ENCODE measurements at regions not wholly inside any gene's neighbourhood (a gene's known extent, or its start where the extent isn't known, plus 50 kb on each side); places are given as distances from the start of the nearest gene placed in this dataset.
"Not testable (repeated sequence)": the region's sequence is repeated elsewhere in the genome, so short reads cannot be mapped to it uniquely, and the experiment has no call there.

- no peak for DNase-seq
Measured at GRCh38 chr11:97729546-97730272, 1291.0 kb upstream of the CNTN5 start.

GRCh38 chr11:97732011-97732632 lies 1288.6 kb upstream of the CNTN5 start:
- no peak for DNase-seq

- DNase-seq: no peak
Measured at GRCh38 chr11:97738751-97739150, 1282.0 kb upstream of the CNTN5 start.

GRCh38 chr11:97739932-97740800 lies 1280.6 kb upstream of the CNTN5 start:
- DNase-seq: no peak

DNA sequence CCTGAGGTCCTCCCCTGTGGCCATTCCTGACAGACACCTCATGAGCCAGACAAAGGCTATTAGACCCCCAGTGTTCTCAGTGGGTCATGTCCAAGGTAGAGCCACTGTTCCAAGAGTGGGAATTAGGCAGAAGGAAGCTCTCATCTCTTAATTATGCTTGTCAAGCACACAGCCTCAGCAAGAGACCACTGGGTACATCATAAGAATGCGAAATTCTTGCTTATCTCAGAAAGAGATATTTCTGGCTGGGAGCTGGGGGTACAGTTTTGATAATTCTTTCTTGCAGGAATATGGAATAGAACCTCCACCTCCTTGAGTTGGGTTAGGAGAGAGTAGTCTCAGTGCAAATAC lies 1280.0 kb upstream of the CNTN5 start:
- DNase-seq: no peak

DNA sequence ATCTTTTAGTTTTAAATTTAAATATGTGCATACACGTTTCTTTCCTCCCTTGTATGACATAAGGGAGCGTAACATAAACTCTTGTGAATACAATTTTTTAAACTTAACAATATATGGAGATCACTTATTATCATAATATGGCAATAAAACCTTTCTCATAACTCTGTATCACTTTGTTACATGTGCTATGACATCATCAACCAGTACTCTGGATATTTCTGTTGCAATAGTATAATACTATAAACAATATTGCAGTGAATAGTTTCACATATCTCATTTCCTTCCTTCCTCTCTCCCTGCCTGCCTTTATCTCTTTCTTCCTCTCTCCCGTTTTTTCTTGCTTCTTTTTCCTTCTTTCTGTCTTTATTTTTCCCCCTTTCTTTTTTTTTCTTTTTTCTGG lies 1278.0 kb upstream of the CNTN5 start:
- DNase-seq: no peak

GRCh38 chr11:97743205-97743742 lies 1277.5 kb upstream of the CNTN5 start:
- no peak for DNase-seq

DNA sequence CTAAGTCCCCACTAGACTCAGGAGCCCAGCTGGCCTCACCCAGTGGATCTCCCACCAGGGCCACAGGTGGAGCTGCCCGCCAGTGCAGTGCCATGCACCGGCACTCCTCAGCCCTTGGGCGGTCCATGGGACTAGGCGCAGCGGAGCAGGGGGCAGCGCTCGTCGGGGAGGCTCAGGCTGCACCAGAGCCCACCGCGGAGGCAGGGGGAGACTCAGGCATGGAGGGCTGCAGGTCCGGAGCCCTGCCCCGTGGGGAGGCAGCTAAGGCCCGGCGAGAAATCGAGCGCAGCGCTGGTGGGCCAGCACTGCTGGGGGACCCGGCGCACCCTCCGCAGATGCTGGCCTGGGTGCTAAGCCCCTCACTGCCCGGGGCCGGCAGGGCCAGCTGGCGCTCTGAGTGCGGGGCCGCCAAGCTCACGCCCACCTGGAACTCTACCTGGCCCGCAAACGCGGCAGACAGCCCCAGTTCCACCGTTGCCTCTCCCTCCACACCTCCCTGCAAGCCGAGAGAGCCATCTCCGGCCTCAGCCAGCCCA lies 1275.2 kb upstream of the CNTN5 start:
- no peak for DNase-seq

DNA sequence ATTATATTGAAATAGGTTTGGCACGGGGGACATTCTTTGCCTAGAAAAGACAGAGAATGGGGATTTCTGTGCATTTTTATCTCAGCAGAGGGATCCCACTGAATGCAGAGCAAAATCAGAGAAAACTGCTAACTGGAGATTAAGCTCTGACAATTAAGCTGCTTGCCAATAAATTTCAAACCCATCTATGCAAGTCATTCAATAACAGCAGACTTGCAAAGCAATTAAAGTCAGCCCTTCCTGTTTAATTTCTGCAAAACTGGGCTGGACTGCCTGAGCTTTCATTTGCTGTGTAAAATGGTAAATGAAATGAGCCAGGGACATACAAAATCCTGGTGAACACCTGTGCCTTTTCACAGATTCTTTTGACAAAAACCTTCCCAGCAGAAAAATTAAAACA lies 1273.9 kb upstream of the CNTN5 start:
- DNase-seq: no peak

DNA sequence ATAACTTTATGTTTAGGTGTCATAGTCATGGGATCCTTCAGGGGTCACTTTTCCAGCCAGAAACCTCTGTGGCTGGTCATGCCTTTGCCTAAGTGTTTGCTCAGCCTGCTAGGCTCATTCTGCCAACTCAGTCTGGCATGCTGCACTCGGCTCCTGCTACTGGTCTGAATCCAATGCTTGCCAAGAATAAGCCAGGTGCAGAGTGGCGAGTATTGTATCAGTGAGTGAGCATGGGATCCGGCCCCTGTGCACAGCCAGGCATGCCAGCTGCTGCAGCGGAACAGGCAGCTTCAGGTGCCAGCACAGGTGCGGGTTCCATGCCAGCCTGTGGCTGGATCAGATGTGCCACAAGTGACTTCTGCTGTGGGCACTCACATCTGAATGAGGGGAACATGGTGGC lies 1269.3 kb upstream of the CNTN5 start:
- DNase-seq: no peak

DNA sequence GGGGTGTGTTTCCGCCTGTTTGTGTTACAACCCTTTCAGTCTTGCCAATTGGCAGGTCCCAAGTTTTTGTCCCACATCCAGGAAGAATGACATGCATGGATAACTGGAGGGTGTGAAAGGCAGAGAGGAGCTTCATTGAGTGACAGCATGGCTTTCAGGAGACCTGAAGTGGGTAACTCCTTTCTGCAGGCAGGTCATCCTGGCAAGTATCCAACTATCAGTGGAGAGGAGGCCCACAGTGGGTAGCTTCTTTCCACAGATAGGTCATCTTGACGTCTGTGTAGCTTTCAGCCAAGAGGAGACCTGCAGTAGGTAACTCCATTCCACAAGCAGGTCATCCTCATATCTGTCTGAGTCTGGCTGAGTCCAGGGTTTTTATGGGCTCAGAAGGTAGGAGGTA lies 1268.8 kb upstream of the CNTN5 start:
- DNase-seq: no peak

DNA sequence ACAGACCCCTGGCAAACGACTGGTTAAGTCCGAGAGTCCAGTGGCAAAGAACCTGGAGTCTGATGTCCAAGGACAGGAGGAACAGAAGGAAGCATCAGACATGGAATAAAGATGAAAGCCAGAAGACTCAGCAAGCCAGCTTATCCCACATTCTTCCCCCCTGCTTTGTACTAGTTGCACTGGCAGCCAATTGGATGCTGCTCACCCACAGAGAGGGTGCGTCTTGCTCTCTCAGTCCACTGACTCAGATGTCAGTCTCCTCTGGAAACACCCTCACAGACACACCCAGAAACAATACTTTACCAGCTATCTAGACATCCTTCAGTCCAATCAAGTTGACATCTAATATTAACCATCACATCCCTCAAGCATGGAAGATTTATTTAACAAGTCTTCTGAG lies 1265.8 kb upstream of the CNTN5 start:
- DNase-seq: no peak

- no peak for DNase-seq
Measured at GRCh38 chr11:97756571-97757335, 1264.0 kb upstream of the CNTN5 start.

DNA sequence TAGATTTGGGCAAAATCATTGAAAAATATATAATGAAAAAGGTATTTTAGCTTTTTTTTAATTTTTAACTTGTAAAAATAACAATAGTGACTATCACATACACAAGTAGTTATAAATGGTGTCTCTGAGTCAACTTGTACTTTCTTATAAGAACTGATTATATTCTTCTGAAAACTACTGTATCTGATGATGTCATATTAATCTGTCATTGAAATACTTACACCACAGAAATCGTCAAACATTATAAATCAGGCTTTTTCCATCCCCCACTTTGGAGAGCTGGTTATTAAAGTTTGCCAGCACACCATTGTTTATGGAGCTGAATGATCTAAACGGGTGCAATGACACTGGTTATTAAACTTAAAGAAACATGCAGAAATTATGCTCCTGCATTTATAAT lies 1259.6 kb upstream of the CNTN5 start:
- no peak for DNase-seq

GRCh38 chr11:97764193-97764592 lies 1256.6 kb upstream of the CNTN5 start:
- no peak for DNase-seq

- DNase-seq: no peak
Measured at GRCh38 chr11:97764605-97765004, 1256.1 kb upstream of the CNTN5 start.

- no peak for DNase-seq
Measured at GRCh38 chr11:97770570-97770969, 1250.2 kb upstream of the CNTN5 start.

DNA sequence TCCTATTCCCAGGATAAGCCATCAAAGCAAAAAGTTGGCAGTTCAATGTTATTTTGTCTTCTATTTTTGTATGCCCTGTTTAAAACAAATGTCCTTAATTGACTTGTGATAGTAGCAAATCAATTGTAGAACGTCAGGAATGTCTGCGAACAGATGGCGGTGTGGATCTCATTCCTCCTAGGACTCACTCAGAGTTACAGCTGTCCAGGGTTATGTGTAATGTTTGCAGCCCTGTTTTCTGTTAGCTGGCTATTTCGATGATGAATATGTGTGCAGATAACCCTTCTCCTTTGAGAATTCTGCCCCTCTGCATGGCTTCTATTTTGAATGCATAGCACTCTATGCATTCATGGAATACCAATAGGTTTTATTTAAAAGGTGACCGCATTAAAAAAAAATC lies 1248.0 kb upstream of the CNTN5 start:
- DNase-seq: no peak

GRCh38 chr11:97784388-97784787 lies 1236.4 kb upstream of the CNTN5 start:
- not testable (repeated sequence) for DNase-seq

GRCh38 chr11:97786961-97787360 lies 1233.8 kb upstream of the CNTN5 start:
- no peak for DNase-seq

- no peak for DNase-seq
Measured at GRCh38 chr11:97794876-97795275, 1225.9 kb upstream of the CNTN5 start.

DNA sequence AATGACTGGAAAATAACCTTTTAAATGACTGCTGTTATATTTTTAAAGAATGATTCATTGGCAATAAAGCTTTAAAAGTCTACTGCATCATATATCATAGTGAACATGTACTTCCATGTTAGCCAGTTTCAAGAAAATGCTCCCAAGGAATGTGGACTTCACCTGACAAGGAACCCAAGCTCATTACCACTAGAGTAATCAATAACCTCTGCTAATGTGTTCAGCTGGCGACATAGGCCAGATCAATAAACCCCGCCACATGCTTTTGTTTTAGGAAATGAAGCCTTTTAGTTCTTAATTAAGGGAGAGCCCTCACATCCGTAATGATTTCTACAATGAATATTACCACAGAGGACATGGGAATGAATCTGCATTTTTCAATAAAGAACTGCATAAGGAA lies 1219.9 kb upstream of the CNTN5 start:
- DNase-seq: no peak
